K562 (cell line): ENCODE measurements at regions not wholly inside any gene's neighbourhood (a gene's known extent, or its start where the extent isn't known, plus 50 kb on each side); places are given as distances from the start of the nearest gene placed in this dataset.

ENCODE experiments used
- KHSRP ChIP-seq: fragments of 450-650 bp; IDR thresholded peaks from 2 replicates; pipeline ENCODE4 v1.6.1; 2017
- NFIX ChIP-seq: fragments of 250-450 bp; sonication (Bioruptor Pico); IDR thresholded peaks from 2 replicates; pipeline ENCODE4 v1.4.0; 2020; ENCODE audit warnings: low read depth, mild to moderate bottlenecking, moderate library complexity
- POLR2AphosphoS5 ChIP-seq: IDR thresholded peaks from 2 replicates; pipeline ENCODE4 v1.6.1; 2011; ENCODE audit warnings: mild to moderate bottlenecking, low read depth, low read length, moderate library complexity; ENCODE audit not compliant: control insufficient read depth, insufficient read depth
- POU5F1 ChIP-seq: fragments of 150-350 bp; IDR thresholded peaks from 2 replicates; pipeline ENCODE4 v1.6.1; 2014; ENCODE audit warnings: borderline replicate concordance, low read length, low read depth, mild to moderate bottlenecking; ENCODE audit not compliant: partially characterized antibody
- REST ChIP-seq, 2 experiments: fragments of 450-650 bp; formaldehyde crosslinking in 1 of 2; IDR thresholded peaks; 2 replicates each; pipeline versions ENCODE4 v1.4.0 to v1.6.1; 2014 to 2020; ENCODE audit warnings: mild to moderate bottlenecking in 2 of 2, borderline replicate concordance in 1 of 2, low read depth in 1 of 2
- SMC3 ChIP-seq: conservative IDR thresholded peaks from 2 replicates; pipeline ENCODE4 v1.6.1; 2011; ENCODE audit warnings: low read depth, low read length, improper control_type of control experiment; ENCODE audit not compliant: insufficient read depth
- SRF ChIP-seq, 2 experiments: fragments of 250-450, 450-650 bp in 1 of 2; sonication (Bioruptor Pico) in 1 of 2; sonication (generic) in 1 of 2; formaldehyde crosslinking; IDR thresholded peaks; 2 replicates each; pipeline versions ENCODE4 v1.5.0 to v1.5.1; 2020 to 2022; ENCODE audit warnings: mild to moderate bottlenecking in 1 of 2, missing genetic modification reagents in 1 of 2
- YY1 ChIP-seq, 3 experiments: IDR thresholded peaks; 2 replicates each; pipeline ENCODE4 v1.6.1; 2011; ENCODE audit warnings: low read length in 2 of 3, mild to moderate bottlenecking in 2 of 3, moderate library complexity in 2 of 3, borderline replicate concordance in 1 of 3, control low read depth in 1 of 3, low read depth in 1 of 3; ENCODE audit not compliant: insufficient read depth in 3 of 3, insufficient replicate concordance in 2 of 3, control insufficient read depth in 1 of 3, insufficient read length in 1 of 3; ENCODE audit errors: extremely low read depth in 1 of 3
- ZNF668 ChIP-seq: fragments of 250-450 bp; sonication (Bioruptor Pico); IDR thresholded peaks from 2 replicates; pipeline ENCODE4 v1.8.0; 2022; ENCODE audit warnings: mild to moderate bottlenecking, inconsistent platforms
- TF ChIP-seq, protein P1 (sequence below), 3 experiments: IDR thresholded peaks in 2 of 3; conservative IDR thresholded peaks in 1 of 3; 2 replicates each; pipeline ENCODE4 v1.5.1; 2011 to 2012; ENCODE audit warnings: low read length in 3 of 3, mild to moderate bottlenecking in 3 of 3, control low read depth in 2 of 3, improper control_type of control experiment in 1 of 3, inconsistent platforms in 1 of 3, low read depth in 1 of 3, mixed read lengths in 1 of 3, moderate library complexity in 1 of 3; ENCODE audit not compliant: insufficient read depth in 2 of 3
- TF ChIP-seq, protein P2 (sequence below): fragments of 250-450 bp; sonication (Bioruptor Pico); IDR thresholded peaks from 2 replicates; pipeline ENCODE4 v1.5.0; 2020; ENCODE audit warnings: mild to moderate bottlenecking, borderline replicate concordance

- no peak for TF ChIP-seq ZNF668 (CRISPR knock-in tag)
- TF ChIP-seq YY1 (IDR thresholded peaks at IDR 0.05; ENCODE audit: borderline replicate concordance in 1 of 3, control insufficient read depth in 1 of 3, extremely low read depth in 1 of 3, insufficient read depth in 3 of 3, insufficient read length in 1 of 3, insufficient replicate concordance in 2 of 3, low read depth in 1 of 3, low read length in 2 of 3): no peak
- TF ChIP-seq, protein P1, sequence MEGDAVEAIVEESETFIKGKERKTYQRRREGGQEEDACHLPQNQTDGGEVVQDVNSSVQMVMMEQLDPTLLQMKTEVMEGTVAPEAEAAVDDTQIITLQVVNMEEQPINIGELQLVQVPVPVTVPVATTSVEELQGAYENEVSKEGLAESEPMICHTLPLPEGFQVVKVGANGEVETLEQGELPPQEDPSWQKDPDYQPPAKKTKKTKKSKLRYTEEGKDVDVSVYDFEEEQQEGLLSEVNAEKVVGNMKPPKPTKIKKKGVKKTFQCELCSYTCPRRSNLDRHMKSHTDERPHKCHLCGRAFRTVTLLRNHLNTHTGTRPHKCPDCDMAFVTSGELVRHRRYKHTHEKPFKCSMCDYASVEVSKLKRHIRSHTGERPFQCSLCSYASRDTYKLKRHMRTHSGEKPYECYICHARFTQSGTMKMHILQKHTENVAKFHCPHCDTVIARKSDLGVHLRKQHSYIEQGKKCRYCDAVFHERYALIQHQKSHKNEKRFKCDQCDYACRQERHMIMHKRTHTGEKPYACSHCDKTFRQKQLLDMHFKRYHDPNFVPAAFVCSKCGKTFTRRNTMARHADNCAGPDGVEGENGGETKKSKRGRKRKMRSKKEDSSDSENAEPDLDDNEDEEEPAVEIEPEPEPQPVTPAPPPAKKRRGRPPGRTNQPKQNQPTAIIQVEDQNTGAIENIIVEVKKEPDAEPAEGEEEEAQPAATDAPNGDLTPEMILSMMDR (IDR thresholded peaks at IDR 0.05 in 2 of 3, conservative IDR thresholded peaks at IDR 0.05 in 1 of 3; ENCODE audit: insufficient read depth in 2 of 3, low read depth in 1 of 3, low read length in 3 of 3): no peak
- TF ChIP-seq KHSRP: no peak
- TF ChIP-seq POU5F1: no peak
- no peak for TF ChIP-seq SRF (CRISPR knock-in tag; IDR thresholded peaks at IDR 0.05)
- TF ChIP-seq, protein P2, sequence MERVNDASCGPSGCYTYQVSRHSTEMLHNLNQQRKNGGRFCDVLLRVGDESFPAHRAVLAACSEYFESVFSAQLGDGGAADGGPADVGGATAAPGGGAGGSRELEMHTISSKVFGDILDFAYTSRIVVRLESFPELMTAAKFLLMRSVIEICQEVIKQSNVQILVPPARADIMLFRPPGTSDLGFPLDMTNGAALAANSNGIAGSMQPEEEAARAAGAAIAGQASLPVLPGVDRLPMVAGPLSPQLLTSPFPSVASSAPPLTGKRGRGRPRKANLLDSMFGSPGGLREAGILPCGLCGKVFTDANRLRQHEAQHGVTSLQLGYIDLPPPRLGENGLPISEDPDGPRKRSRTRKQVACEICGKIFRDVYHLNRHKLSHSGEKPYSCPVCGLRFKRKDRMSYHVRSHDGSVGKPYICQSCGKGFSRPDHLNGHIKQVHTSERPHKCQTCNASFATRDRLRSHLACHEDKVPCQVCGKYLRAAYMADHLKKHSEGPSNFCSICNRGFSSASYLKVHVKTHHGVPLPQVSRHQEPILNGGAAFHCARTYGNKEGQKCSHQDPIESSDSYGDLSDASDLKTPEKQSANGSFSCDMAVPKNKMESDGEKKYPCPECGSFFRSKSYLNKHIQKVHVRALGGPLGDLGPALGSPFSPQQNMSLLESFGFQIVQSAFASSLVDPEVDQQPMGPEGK: no peak
- TF ChIP-seq REST (IDR thresholded peaks at IDR 0.05; ENCODE audit: borderline replicate concordance): no peak
- no peak for TF ChIP-seq REST (CRISPR knock-in tag; IDR thresholded peaks at IDR 0.05; ENCODE audit: low read depth)
- no peak for TF ChIP-seq POLR2AphosphoS5
- no peak for TF ChIP-seq NFIX
- TF ChIP-seq SMC3: no peak
Observed at GRCh38 chr6:2387445-2387844, 142.0 kb upstream of the GMDS start.
